Tibial artery (tissue), 4 donors: ENCODE measurements at regions not wholly inside any gene's neighbourhood (a gene's known extent, or its start where the extent isn't known, plus 50 kb on each side); places are given as distances from the start of the nearest gene placed in this dataset.

Experiments
- DNase-seq, 2 donors: peaks; one replicate each; pipeline ENCODE4 v3.0.0-alpha.2; 2019
- H3K27ac ChIP-seq, 2 donors: fragments of 200-600 bp; sonication (generic) in 1 of 2; 1 replicate in 1 of 2; 2 replicates in 1 of 2; pipeline ENCODE4 v1.5.1; 2018 to 2019; ENCODE audit warnings: mild to moderate bottlenecking in 1 of 2
- H3K27me3 ChIP-seq, 2 donors: fragments of 200-600 bp; sonication (generic) in 1 of 2; one replicate each; pipeline versions ENCODE4 v1.5.1 to v1.6.0; 2016 to 2019
- H3K36me3 ChIP-seq, 3 donors: fragments of 200-600 bp; sonication (generic) in 2 of 3; one replicate each; pipeline ENCODE4 v1.5.1; 2016 to 2019; ENCODE audit warnings: mild to moderate bottlenecking in 2 of 3
- H3K4me1 ChIP-seq, 4 donors: fragments of 200-600 bp; sonication (generic) in 2 of 4; 1 replicate in 3 of 4; 2 replicates in 1 of 4; pipeline ENCODE4 v1.5.1; 2016 to 2019
- H3K4me3 ChIP-seq, 2 donors: fragments of 200-600 bp; sonication (generic) in 1 of 2; 1 replicate in 1 of 2; 2 replicates in 1 of 2; pipeline ENCODE4 v1.5.1; 2018 to 2019; ENCODE audit warnings: mild to moderate bottlenecking in 2 of 2
- H3K9me3 ChIP-seq, 3 donors: fragments of 200-600 bp; sonication (generic) in 1 of 3; one replicate each; pipeline ENCODE4 v1.5.1; 2016 to 2019
- CTCF ChIP-seq, 2 experiments: fragments of 200-600 bp in 1 of 2; fragments of 450-650 bp in 1 of 2; IDR thresholded peaks; one replicate each; pipeline ENCODE4 v1.5.1; 2017 to 2019; ENCODE audit warnings: antibody characterized with exemption in 2 of 2, mild to moderate bottlenecking in 1 of 2, moderate library complexity in 1 of 2
- intact Hi-C: fragments of 100-400 bp; cut with DNase I; formaldehyde crosslinking; loops from one replicate; pipeline ENCODE4 v1.15.0; 2023; ENCODE audit warnings: low total_unique reads

DNA sequence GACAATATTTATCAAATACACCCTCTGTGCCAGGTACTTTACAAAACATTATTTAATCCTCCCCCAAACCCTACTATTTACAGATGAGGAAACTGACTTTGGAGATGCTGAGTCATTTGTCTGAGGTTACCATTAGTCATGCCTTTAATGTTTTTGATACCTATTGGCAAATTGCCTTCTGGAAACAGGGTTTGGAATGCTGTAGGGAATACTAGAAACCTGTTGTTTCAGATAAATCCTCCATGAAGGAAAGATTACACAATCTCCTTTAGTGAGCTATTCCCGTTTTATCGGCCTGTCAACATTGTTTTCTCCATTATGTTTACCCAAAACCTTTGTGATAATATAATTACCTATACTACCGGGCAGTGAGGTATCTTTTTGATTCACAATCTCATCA is 93.6 kb upstream of the ADGRF1 start:
- intact Hi-C loops = no loop called here
- H3K4me3 ChIP-seq = no peak overlapping the region
- H3K4me1 ChIP-seq = no peaks in the 10 kb centered on the region
- no peak for DNase-seq
- no peaks in the 10 kb centered on the region for H3K27me3 ChIP-seq
- no peak for TF ChIP-seq CTCF (IDR thresholded peaks at IDR 0.05)
- no peak overlapping the region for H3K27ac ChIP-seq
- no peaks in the 10 kb centered on the region for H3K36me3 ChIP-seq
- H3K9me3 ChIP-seq = no peaks in the 10 kb centered on the region

GRCh38 chr6:47134476-47135189 is 92.5 kb upstream of the ADGRF1 start:
- Histone ChIP-seq H3K4me3 (no peak overlapping the region), H3K36me3 (no peaks in the 10 kb centered on the region), H3K27ac (no peak overlapping the region), H3K27me3 (no peaks in the 10 kb centered on the region), H3K4me1 (no peaks in the 10 kb centered on the region), H3K9me3 (no peaks in the 10 kb centered on the region)
- intact Hi-C loops = no loop called here
- no peak for DNase-seq
- no peak for TF ChIP-seq CTCF (IDR thresholded peaks at IDR 0.05)

DNA sequence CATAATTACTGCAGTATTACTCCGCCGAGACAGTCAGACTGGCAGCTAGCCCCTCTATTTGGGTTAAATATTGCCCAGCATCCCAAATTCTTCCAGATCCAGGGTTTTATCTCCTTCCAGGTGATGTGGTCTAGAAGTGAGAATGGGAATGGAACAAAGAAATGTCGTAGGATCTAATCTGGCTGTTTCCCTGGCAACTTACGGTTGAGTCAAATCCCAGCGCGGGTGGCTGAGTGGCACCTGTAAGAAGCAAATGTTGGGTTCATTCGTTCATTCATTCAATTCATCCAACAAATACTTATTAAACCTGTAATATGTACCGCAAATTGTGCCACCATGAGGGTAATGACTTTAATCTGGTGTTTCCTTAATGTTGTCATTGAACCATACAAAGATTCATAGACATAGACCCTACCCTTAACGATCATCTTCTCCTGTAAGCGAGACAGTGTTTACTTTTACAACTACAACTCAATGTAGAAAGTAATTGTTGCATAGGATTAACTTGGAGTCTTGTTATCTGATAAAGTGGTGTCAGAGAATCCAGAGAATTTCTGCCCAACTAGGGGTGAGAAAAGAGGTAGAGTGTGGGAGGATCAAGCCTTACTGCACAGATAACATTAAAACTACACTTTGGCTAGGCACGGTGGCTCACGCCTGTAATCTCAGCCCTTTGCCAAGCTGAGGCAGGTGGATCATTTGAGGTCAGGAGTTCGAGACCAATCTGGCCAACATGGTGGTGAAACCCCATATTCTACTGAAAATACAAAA is 91.3 kb upstream of the ADGRF1 start:
- intact Hi-C loops = no loop called here
- H3K4me3 ChIP-seq = no peak overlapping the region
- no peak for TF ChIP-seq CTCF (IDR thresholded peaks at IDR 0.05)
- no peaks in the 10 kb centered on the region for H3K4me1 ChIP-seq
- H3K27me3 ChIP-seq = no peaks in the 10 kb centered on the region
- no peak overlapping the region for H3K27ac ChIP-seq
- no peak for DNase-seq
- H3K9me3 ChIP-seq = no peaks in the 10 kb centered on the region
- H3K36me3 ChIP-seq = no peaks in the 10 kb centered on the region

DNA sequence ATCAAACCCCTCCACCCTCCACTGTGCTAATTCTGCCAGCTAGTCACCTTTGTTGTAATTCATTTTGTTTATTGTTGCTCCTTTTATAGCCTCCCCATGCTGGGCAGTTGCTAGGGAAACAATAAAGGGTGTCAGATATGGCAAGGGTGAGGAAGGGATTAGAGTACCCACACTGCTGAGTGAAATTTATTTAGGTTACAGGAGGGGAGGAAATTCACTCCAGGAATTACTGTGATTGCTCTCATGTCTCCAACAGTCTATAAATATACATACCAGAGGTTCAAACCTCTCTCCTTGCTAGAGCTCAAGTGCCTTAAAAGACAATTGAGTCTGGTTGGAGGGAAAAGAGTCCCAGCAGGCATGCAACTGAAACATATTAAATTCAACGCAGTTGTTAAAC is 90.6 kb upstream of the ADGRF1 start:
- Histone ChIP-seq H3K27ac (no peak overlapping the region), H3K36me3 (no peaks in the 10 kb centered on the region)

DNA sequence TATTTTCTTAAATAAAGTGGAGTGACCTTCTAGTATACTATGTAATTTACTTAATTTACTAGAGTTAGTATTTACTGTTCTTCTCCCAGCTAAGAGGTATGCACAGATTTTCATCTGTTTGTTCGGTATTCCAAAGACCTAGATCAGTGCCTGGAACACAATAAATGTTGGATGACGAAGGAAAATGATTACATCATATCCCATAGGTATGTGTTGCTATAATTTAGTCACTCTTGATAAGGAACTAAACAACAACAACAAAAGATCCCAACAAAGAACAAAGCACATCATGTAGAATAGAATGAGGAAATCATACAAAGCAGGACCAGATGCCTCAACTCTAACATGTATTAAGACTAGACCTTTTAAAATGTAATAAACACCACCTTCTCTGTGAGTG is 89.6 kb upstream of the ADGRF1 start:
- TF ChIP-seq CTCF (IDR thresholded peaks at IDR 0.05) = no peak
- Histone ChIP-seq H3K36me3 (no peaks in the 10 kb centered on the region), H3K27ac (no peak overlapping the region), H3K4me1 (no peaks in the 10 kb centered on the region), H3K27me3 (no peaks in the 10 kb centered on the region), H3K9me3 (no peaks in the 10 kb centered on the region), H3K4me3 (no peak overlapping the region)
- DNase-seq = no peak
- intact Hi-C loops = no loop called here

More for the DNA sequence above, 90.6 kb upstream of the ADGRF1 start:
- TF ChIP-seq CTCF (IDR thresholded peaks at IDR 0.05) = no peak
- intact Hi-C loops = no loop called here
- Histone ChIP-seq H3K4me1 (no peaks in the 10 kb centered on the region), H3K27me3 (no peaks in the 10 kb centered on the region), H3K4me3 (no peak overlapping the region), H3K9me3 (no peaks in the 10 kb centered on the region)
- no peak for DNase-seq
